NT2/D1 (cell line): ENCODE measurements at regions not wholly inside any gene's neighbourhood (a gene's known extent, or its start where the extent isn't known, plus 50 kb on each side); places are given as distances from the start of the nearest gene placed in this dataset.

ENCODE experiments used
- YY1 ChIP-seq: IDR thresholded peaks from 2 replicates; pipeline ENCODE4 v1.6.1; 2011; ENCODE audit not compliant: insufficient read length, insufficient read depth
- ZNF274 ChIP-seq: IDR thresholded peaks from 2 replicates; pipeline ENCODE4 v1.6.1; 2011; ENCODE audit warnings: mild to moderate bottlenecking, low read depth, low read length

DNA sequence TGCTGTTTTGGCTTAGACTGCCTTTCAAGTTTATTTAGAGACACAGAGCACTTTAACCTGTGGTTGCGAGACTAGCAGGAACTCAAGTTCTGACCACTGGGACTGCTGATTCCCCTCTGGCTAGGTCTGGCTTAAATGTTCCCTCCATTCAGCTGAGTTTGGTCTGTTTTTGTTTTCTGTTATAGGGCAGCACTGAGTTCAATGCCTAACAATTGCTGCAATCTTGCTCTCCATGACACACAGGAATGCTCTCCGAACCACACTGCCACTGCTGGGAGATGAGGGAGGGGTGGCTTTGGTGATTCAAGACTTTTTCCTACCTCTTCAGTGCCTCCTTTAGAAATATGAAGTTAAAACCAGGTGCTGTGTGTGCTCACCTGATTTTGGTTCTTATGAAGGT is 106.3 kb upstream of the EOLA2 start:
- TF ChIP-seq ZNF274 = no peak
- no peak for TF ChIP-seq YY1
